B cell (primary cell): ENCODE measurements at regions not wholly inside any gene's neighbourhood (a gene's known extent, or its start where the extent isn't known, plus 50 kb on each side); places are given as distances from the start of the nearest gene placed in this dataset.

ENCODE experiments used
- ATAC-seq: fragments of 200-7000 bp; cut with Tn5 transposase; one replicate; pipeline ENCODE4 v1.10.0; 2021; ENCODE audit warnings: low read depth, mild to moderate bottlenecking, moderate number of reproducible peaks, moderate library complexity
- CTCF ChIA-PET: fragments of 350-600 bp; sonication (Branson Sonifier 250); formaldehyde crosslinking; loops from one replicate; lab custom pipeline; 2021; ENCODE audit warnings: antibody characterized with exemption, inconsistent platforms; lab: Charles Lee
- POLR2A ChIA-PET: fragments of 350-600 bp; sonication (Branson Sonifier 250); formaldehyde crosslinking; loops from one replicate; lab custom pipeline; 2021; ENCODE audit warnings: antibody characterized with exemption; lab: Charles Lee
- DNase-seq: peaks from one replicate; pipeline ENCODE4 v3.0.0; 2013
- H2AFZ ChIP-seq: 2 replicates; pipeline ENCODE4 v1.6.1; 2012; ENCODE audit warnings: mild to moderate bottlenecking, low read depth, low read length; ENCODE audit not compliant: insufficient read depth, poor library complexity, severe bottlenecking
- H3K27ac ChIP-seq, 2 donors: 1 replicate in 1 of 2; 2 replicates in 1 of 2; pipeline ENCODE4 v1.5.1; 2012 to 2013; ENCODE audit warnings: low read length in 2 of 2, mild to moderate bottlenecking in 2 of 2, moderate library complexity in 1 of 2
- H3K27me3 ChIP-seq, 4 experiments: fragments of 200-600 bp in 1 of 4; sonication (generic) in 1 of 4; replicated peaks in 1 of 4; 1 replicate in 2 of 4; 2 replicates in 2 of 4; pipeline versions ENCODE4 v1.6.1 to v1.7.0; 2013 to 2016; ENCODE audit warnings: low read length in 3 of 4, mild to moderate bottlenecking in 2 of 4, mixed read lengths in 1 of 4, moderate library complexity in 1 of 4; ENCODE audit not compliant: insufficient read depth in 4 of 4, control insufficient read depth in 3 of 4; ENCODE audit errors: control extremely low read depth in 1 of 4
- H3K36me3 ChIP-seq, 2 experiments: replicated peaks in 1 of 2; 1 replicate in 1 of 2; 2 replicates in 1 of 2; pipeline versions ENCODE4 v1.6.1 to v1.7.1; 2013; ENCODE audit warnings: low read length in 1 of 2; ENCODE audit not compliant: insufficient read depth in 2 of 2, control insufficient read depth in 1 of 2; ENCODE audit errors: control extremely low read depth in 1 of 2, extremely low read depth in 1 of 2
- H3K4me1 ChIP-seq, 2 donors: fragments of 200-600 bp in 1 of 2; sonication (generic) in 1 of 2; 1 replicate in 1 of 2; 2 replicates in 1 of 2; pipeline versions ENCODE4 v1.5.1 to v1.6.1; 2013 to 2017; ENCODE audit warnings: low read length in 2 of 2; ENCODE audit not compliant: control insufficient read depth in 2 of 2, insufficient read depth in 2 of 2
- H3K4me2 ChIP-seq: replicated peaks from 2 replicates; pipeline ENCODE3; 2012; ENCODE audit warnings: mild to moderate bottlenecking, low read depth, low read length; ENCODE audit not compliant: poor library complexity, severe bottlenecking
- H3K4me3 ChIP-seq, 5 experiments: fragments of 200-600 bp in 1 of 5; sonication (generic) in 1 of 5; 1 replicate in 3 of 5; 2 replicates in 2 of 5; pipeline versions ENCODE4 v1.5.1 to v1.7.0; 2011 to 2016; ENCODE audit warnings: low read length in 4 of 5, mild to moderate bottlenecking in 4 of 5, low read depth in 2 of 5, control low read depth in 1 of 5, moderate library complexity in 1 of 5; ENCODE audit not compliant: insufficient read depth in 1 of 5; ENCODE audit errors: control extremely low read depth in 1 of 5, extremely low read depth in 1 of 5
- H3K79me2 ChIP-seq: fragments of 200-600 bp; sonication (generic); one replicate; pipeline ENCODE4 v1.6.0; 2016; ENCODE audit warnings: low read length; ENCODE audit not compliant: control insufficient read depth, insufficient read depth
- H3K9ac ChIP-seq: fragments of 200-600 bp; sonication (generic); 2 replicates; pipeline ENCODE4 v1.6.1; 2017; ENCODE audit warnings: mild to moderate bottlenecking, low read length, moderate library complexity
- H3K9me3 ChIP-seq, 3 donors: one replicate each; pipeline versions ENCODE4 v1.6.1 to v1.7.1; 2013; ENCODE audit warnings: low read length in 2 of 3; ENCODE audit not compliant: control insufficient read depth in 2 of 3, insufficient read depth in 1 of 3; ENCODE audit errors: control extremely low read depth in 1 of 3
- H4K20me1 ChIP-seq: 2 replicates; pipeline ENCODE4 v1.6.0; 2012; ENCODE audit warnings: mild to moderate bottlenecking, low read length; ENCODE audit not compliant: insufficient read depth, control insufficient read depth, poor library complexity, severe bottlenecking
- H3K27ac Mint-ChIP-seq: one replicate; pipeline ENCODE4 v1.8.0; 2021; ENCODE audit warnings: mixed read lengths
- H3K27me3 Mint-ChIP-seq: one replicate; pipeline ENCODE4 v1.8.0; 2021; ENCODE audit warnings: mixed read lengths
- H3K4me1 Mint-ChIP-seq: one replicate; pipeline ENCODE4 v1.8.0; 2021; ENCODE audit warnings: mixed read lengths
- H3K4me3 Mint-ChIP-seq: one replicate; pipeline ENCODE4 v1.8.0; 2021; ENCODE audit warnings: mixed read lengths
- H3K9me3 Mint-ChIP-seq: one replicate; pipeline ENCODE4 v1.8.0; 2022; ENCODE audit warnings: mixed read lengths; ENCODE audit not compliant: insufficient read depth
- EZH2 ChIP-seq: IDR thresholded peaks from 2 replicates; pipeline ENCODE4 v1.6.1; 2012; ENCODE audit warnings: borderline replicate concordance, low read depth, mild to moderate bottlenecking, moderate library complexity, low read length; ENCODE audit not compliant: insufficient read depth, poor library complexity, severe bottlenecking
- WGBS: methylation state at CpG from one replicate; pipeline ENCODE4 v1.1.5; 2013; ENCODE audit warnings: missing lambda C conversion rate; ENCODE audit not compliant: insufficient coverage; 5-methylcytosine and 5-hydroxymethylcytosine counted together
- intact Hi-C: fragments of 100-400 bp; cut with micrococcal nuclease; formaldehyde crosslinking; loops from one replicate; pipeline ENCODE4 v1.10.0; 2022
- TF ChIP-seq, protein P1 (sequence below): fragments of 200-600 bp; IDR thresholded peaks from one replicate; pipeline ENCODE4 v1.8.0; 2022; ENCODE audit warnings: antibody characterized with exemption, mild to moderate bottlenecking

DNA sequence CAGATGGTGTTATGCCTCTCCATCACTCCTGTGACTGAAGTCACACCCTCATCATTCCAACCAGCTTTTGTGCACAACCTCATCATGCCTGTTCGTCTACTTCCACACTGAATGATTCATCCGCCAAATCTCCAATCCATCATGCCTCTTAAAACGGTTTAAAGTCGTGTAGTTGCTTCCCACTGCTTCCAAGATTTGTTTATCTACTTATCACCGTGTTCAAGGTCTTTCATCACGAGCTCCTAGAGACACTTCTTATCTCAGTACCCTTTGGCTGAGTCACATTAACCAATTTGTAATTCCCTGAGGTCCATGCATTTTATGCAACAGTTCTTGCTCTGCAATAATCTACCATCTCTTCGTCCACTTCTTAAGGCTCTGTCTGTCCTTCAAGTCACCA is 592.3 kb upstream of the ID2 start:
- no peak for ATAC-seq
- Histone ChIP-seq H3K27me3 (no peaks in the 10 kb centered on the region), H3K4me1 (no peaks in the 10 kb centered on the region), H3K36me3 (no peaks in the 10 kb centered on the region), H3K4me2 (no peak overlapping the region), H3K27ac (no peak overlapping the region), H3K9ac (no peak overlapping the region), H3K79me2 (no peaks in the 10 kb centered on the region), H4K20me1 (no peaks in the 10 kb centered on the region), H3K4me3 (no peak overlapping the region), H2AFZ (no peak overlapping the region), H3K9me3 (no peaks in the 10 kb centered on the region)
- TF ChIP-seq, protein P1, sequence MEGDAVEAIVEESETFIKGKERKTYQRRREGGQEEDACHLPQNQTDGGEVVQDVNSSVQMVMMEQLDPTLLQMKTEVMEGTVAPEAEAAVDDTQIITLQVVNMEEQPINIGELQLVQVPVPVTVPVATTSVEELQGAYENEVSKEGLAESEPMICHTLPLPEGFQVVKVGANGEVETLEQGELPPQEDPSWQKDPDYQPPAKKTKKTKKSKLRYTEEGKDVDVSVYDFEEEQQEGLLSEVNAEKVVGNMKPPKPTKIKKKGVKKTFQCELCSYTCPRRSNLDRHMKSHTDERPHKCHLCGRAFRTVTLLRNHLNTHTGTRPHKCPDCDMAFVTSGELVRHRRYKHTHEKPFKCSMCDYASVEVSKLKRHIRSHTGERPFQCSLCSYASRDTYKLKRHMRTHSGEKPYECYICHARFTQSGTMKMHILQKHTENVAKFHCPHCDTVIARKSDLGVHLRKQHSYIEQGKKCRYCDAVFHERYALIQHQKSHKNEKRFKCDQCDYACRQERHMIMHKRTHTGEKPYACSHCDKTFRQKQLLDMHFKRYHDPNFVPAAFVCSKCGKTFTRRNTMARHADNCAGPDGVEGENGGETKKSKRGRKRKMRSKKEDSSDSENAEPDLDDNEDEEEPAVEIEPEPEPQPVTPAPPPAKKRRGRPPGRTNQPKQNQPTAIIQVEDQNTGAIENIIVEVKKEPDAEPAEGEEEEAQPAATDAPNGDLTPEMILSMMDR, result no peak
- TF ChIP-seq EZH2, result no peak
- Mint-ChIP-seq H3K4me1 (no peaks in the 10 kb centered on the region), H3K9me3 (no peaks in the 10 kb centered on the region), H3K27me3 (peaks cover 8% of the 10 kb centered on the region), H3K27ac (no peak overlapping the region), H3K4me3 (no peak overlapping the region)
- intact Hi-C loops, result no loop called here
- no peak for DNase-seq
- POLR2A ChIA-PET, result no interaction called here
- WGBS, result 88% methylated on average over 7 of the region's 7 CpGs
- CTCF ChIA-PET, result no interaction called here

DNA sequence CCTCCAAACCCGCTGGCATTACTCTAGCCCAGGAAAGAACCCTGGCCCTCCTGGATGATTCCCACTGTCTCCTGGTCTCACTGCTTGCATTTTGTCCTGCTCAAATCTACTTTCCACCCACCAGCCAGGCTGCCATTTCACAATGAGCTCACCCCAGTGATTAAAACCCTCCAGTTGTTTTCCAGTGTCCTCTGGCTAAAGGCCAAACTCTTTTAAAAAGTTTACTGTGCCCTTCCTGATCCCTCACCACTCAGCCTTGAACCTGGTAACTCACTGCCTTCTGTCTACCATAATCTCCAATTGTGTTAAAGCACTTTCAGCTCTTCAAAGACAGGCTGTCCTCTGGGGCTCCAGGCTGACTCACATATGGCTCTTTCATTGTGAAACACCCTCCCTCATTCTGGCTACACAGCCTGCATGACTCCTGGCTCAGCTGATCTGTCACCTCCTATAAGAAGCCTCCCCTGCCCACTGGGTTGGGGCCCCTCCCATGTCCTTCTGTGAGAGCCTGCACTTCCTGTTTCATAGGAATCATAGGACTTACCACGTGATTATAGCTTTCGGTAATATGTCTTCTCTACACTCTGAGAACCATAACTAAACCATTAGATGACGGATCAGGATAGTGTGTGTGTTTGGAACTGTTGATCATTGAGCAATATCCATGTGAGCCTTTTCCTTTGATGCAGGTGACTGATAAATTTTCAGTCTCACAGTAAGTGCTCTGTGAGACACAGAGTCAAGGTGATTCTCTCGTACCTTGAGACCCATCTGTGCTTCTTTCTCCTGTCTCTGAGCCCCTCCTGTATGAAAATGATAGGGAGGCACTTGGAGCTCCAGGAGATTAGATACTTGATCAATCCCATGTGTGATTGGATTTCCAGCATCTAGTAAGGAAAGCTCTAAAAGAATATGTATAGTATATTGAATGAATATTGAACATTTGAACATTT is 590.8 kb upstream of the ID2 start:
- H3K4me1 Mint-ChIP-seq, result no peaks in the 10 kb centered on the region

More for the DNA sequence above, 590.8 kb upstream of the ID2 start:
- H3K9me3 ChIP-seq, result no peaks in the 10 kb centered on the region
- Mint-ChIP-seq H3K4me3 (no peak overlapping the region), H3K9me3 (no peaks in the 10 kb centered on the region), H3K27ac (no peak overlapping the region), H3K27me3 (peaks cover 4% of the 10 kb centered on the region)
- H3K79me2 ChIP-seq, result no peaks in the 10 kb centered on the region
- intact Hi-C loops, result no loop called here
- no peak overlapping the region for H3K4me2 ChIP-seq
- ChIA-PET POLR2A (no interaction called here), CTCF (no interaction called here)
- TF ChIP-seq, protein P1, result no peak
- no peak for TF ChIP-seq EZH2
- no peak overlapping the region for H3K4me3 ChIP-seq
- no peaks in the 10 kb centered on the region for H4K20me1 ChIP-seq
- 87% methylated on average over 2 of the region's 5 CpGs for WGBS
- H2AFZ ChIP-seq, result no peak overlapping the region
- H3K27ac ChIP-seq, result no peak overlapping the region
- H3K4me1 ChIP-seq, result no peaks in the 10 kb centered on the region
- H3K9ac ChIP-seq, result no peak overlapping the region
- DNase-seq (no peak), ATAC-seq (no peak)
- no peaks in the 10 kb centered on the region for H3K27me3 ChIP-seq
- H3K36me3 ChIP-seq, result no peaks in the 10 kb centered on the region
